ENCODE measurements at regions not wholly inside any gene's neighbourhood (a gene's known extent, or its start where the extent isn't known, plus 50 kb on each side); places are given as distances from the start of the nearest gene placed in this dataset.

DNA sequence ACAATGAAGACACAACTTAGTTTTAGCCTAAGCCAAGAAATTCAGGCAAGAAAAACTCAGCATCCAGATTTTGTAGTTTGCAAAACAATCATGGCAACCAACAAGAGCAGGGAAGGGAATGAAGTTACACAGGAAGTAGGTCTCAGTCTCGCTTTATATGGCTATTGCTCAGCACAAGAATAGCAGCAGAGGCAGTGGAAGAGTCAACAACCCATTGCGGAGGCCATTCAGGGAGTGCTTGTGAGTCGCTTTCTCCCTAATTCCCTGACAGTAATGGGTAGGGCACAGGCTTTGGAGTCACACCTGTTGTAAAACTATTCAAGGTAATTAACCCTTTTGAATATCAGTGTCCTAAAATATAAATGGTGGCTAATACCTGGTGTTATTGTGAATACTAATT is 238.5 kb downstream of the HDGFL1 start:
- TF ChIP-seq, protein P1, sequence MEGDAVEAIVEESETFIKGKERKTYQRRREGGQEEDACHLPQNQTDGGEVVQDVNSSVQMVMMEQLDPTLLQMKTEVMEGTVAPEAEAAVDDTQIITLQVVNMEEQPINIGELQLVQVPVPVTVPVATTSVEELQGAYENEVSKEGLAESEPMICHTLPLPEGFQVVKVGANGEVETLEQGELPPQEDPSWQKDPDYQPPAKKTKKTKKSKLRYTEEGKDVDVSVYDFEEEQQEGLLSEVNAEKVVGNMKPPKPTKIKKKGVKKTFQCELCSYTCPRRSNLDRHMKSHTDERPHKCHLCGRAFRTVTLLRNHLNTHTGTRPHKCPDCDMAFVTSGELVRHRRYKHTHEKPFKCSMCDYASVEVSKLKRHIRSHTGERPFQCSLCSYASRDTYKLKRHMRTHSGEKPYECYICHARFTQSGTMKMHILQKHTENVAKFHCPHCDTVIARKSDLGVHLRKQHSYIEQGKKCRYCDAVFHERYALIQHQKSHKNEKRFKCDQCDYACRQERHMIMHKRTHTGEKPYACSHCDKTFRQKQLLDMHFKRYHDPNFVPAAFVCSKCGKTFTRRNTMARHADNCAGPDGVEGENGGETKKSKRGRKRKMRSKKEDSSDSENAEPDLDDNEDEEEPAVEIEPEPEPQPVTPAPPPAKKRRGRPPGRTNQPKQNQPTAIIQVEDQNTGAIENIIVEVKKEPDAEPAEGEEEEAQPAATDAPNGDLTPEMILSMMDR (IDR thresholded peaks at IDR 0.05), result no peak
- H3K4me1 ChIP-seq, result no peaks in the 10 kb centered on the region
- intact Hi-C loops (cut with DNase I), result no loop called here
- H3K4me3 ChIP-seq, result no peak overlapping the region
- H3K36me3 ChIP-seq, result no peaks in the 10 kb centered on the region
- DNase-seq, result no peak
- H3K27me3 ChIP-seq, result no peaks in the 10 kb centered on the region
- no peak overlapping the region for H3K27ac ChIP-seq
- no peaks in the 10 kb centered on the region for H3K9me3 ChIP-seq
- no peak for ATAC-seq

DNA sequence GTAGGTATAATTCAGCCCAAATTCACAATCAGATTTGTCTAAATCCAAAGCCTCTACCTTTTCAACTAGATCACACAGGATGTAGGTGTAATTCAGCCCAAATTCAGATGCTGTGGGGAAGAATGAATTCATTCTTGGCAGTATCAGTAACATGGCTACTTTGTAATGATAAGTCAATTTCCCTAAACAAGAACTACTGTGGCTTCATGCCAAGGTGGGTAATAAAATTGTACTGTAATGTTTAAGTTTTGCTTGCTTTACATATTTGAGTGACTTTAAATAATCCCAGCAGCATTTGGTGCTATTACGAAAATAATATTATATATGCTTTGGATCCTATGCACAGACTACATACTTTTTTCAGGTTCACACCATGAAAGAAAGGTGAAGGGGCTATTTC is 239.1 kb downstream of the HDGFL1 start:
- TF ChIP-seq, protein P1 (IDR thresholded peaks at IDR 0.05), result no peak
- Histone ChIP-seq H3K27me3 (no peaks in the 10 kb centered on the region), H3K36me3 (no peaks in the 10 kb centered on the region), H3K4me3 (no peak overlapping the region), H3K9me3 (no peaks in the 10 kb centered on the region), H3K4me1 (no peaks in the 10 kb centered on the region), H3K27ac (no peak overlapping the region)
- DNase-seq (no peak), ATAC-seq (no peak)
- intact Hi-C loops (cut with DNase I), result no loop called here

DNA sequence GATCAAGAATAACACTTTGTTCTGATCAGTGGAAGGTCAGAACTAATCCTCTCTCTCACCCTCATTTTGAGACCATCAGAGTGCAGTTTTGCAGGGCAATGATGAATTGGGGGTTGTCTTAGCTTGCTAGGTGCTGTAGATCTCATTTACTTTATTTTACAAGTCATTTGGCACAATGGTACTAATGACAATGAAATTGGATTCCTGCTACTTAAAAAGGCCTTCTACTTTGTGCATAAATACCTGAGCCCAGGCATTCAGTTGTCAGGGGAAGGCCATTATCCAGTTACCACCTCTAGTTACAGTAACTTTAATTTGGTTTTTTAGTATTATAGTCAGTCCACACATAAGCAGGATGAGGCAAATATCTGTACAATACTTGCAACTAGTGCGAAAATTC is 240.0 kb downstream of the HDGFL1 start:
- DNase-seq (no peak), ATAC-seq (no peak)
- intact Hi-C loops (cut with DNase I), result no loop called here
- H3K27ac ChIP-seq, result no peak overlapping the region
- no peaks in the 10 kb centered on the region for H3K9me3 ChIP-seq
- no peaks in the 10 kb centered on the region for H3K36me3 ChIP-seq
- H3K27me3 ChIP-seq, result no peaks in the 10 kb centered on the region
- no peaks in the 10 kb centered on the region for H3K4me1 ChIP-seq
- TF ChIP-seq, protein P1 (IDR thresholded peaks at IDR 0.05), result no peak
- no peak overlapping the region for H3K4me3 ChIP-seq

DNA sequence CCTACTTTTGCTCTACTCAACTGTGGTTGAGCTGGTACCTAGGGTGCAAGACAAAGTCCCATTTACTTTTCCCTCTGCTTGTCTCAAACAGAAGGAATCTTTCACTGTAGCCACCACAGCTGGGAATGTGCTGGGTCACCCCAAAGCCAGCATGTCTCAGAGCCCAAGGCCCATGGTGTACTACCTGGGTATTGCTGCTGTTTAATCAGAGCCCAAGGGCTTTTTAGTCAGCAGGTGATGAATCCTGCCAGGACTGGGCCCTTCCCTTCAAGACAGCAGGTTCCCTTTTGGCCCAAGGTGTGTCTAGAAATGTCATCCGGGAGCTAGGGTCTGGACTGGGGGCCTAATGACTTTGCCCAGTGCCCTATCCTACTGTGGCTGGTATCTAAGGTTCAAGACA is 249.8 kb downstream of the HDGFL1 start:
- intact Hi-C loops (cut with DNase I), result no loop called here

DNA sequence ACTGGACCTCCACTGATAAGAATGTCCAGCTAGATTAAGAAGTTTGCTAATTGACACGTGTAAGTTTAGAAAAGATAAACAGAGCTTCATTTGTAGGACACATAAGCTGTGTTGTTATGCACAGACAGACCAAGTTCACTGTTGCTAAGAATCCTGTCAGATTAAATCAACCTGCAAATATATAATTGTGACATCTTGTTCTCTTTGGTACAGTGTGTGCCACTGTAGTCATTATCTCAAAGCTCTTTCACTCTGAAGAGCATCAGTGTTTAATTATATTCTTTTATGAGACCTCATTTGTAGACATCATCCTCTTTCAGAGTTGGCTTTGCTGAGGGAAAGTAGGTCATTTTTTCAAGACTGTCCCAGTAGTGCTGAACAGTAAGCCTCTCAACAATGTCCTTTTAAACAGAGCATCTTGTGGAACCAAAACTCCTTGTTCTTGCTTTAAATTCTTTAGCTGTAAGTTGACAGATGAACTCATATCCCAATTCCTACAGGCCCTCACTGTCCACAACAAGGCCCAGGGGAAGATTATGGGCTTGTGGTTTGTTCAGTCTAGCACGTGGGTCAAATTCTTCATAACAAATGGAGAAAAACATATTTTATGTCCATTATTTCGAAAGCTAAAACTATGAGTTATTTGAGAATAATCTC is 252.4 kb downstream of the HDGFL1 start:
- Histone ChIP-seq H3K36me3 (no peaks in the 10 kb centered on the region), H3K9me3 (no peaks in the 10 kb centered on the region), H3K27ac (no peak overlapping the region), H3K4me3 (no peak overlapping the region), H3K27me3 (no peaks in the 10 kb centered on the region), H3K4me1 (no peaks in the 10 kb centered on the region)
- DNase-seq, result no peak
- TF ChIP-seq, protein P1 (IDR thresholded peaks at IDR 0.05), result no peak
- intact Hi-C loops (cut with DNase I), result no loop called here
- ATAC-seq, result no peak

More for the DNA sequence above, 249.8 kb downstream of the HDGFL1 start:
- no peak overlapping the region for H3K4me3 ChIP-seq
- H3K9me3 ChIP-seq, result no peaks in the 10 kb centered on the region
- no peaks in the 10 kb centered on the region for H3K36me3 ChIP-seq
- H3K27me3 ChIP-seq, result no peaks in the 10 kb centered on the region
- ATAC-seq (no peak), DNase-seq (no peak)
- TF ChIP-seq, protein P1 (IDR thresholded peaks at IDR 0.05), result no peak
- H3K27ac ChIP-seq, result no peak overlapping the region
- H3K4me1 ChIP-seq, result no peaks in the 10 kb centered on the region

DNA sequence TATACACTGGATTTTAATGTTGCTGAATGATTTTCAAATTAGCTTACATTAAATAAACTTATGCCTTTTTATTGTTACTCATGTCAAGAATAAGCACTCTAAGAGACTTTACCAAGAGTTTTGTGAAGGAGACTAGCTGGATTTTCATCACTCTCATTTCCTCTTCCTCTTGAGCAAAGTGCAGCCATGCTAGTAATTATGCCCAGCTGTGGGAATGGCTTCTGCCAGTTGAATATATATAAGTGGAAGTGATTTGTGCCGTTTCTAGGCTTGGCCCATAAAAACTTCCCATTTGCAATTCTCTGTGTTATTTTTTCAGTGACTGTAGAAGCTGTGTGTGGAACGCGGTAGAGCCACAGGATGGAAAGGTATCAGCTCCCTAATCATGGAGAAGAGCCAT is 255.8 kb downstream of the HDGFL1 start:
- H3K36me3 ChIP-seq, result no peaks in the 10 kb centered on the region
- H3K27ac ChIP-seq, result no peak overlapping the region
- ATAC-seq (no peak), DNase-seq (no peak)
- TF ChIP-seq, protein P1 (IDR thresholded peaks at IDR 0.05), result no peak
- no peaks in the 10 kb centered on the region for H3K27me3 ChIP-seq
- no peak overlapping the region for H3K4me3 ChIP-seq
- H3K4me1 ChIP-seq, result peaks cover 18% of the 10 kb centered on the region
- intact Hi-C loops (cut with DNase I), result no loop called here
- H3K9me3 ChIP-seq, result no peaks in the 10 kb centered on the region
